HepG2 (cell line): ENCODE measurements at regions not wholly inside any gene's neighbourhood (a gene's known extent, or its start where the extent isn't known, plus 50 kb on each side); places are given as distances from the start of the nearest gene placed in this dataset.

Experiments used
- ATAC-seq: fragments of 200-7000 bp; cut with Tn5 transposase; 3 replicates; pipeline ENCODE4 v1.9.1; 2020; ENCODE audit warnings: mild to moderate bottlenecking, moderate library complexity
- BruUV-seq: library from RNA; stranded (reverse); fragments of 400-500 nt; replicated peaks from 2 replicates; lab custom pipeline; 2021; lab: Mats Ljungman, UMichigan
- CTCF ChIA-PET: fragments of 300-600 bp; formaldehyde crosslinking; extraction: SDS; loops from one replicate; lab custom pipeline; 2021; ENCODE audit warnings: low total read pairs, inconsistent platforms, low intra/inter-chr PET ratio; lab: Yijun Ruan, JAX
- POLR2A ChIA-PET: fragments of 350-600 bp; sonication (Branson Sonifier 250); formaldehyde crosslinking; loops from one replicate; lab custom pipeline; 2020; ENCODE audit warnings: antibody characterized with exemption, inconsistent platforms; lab: Yijun Ruan, JAX
- DNase-seq: peaks from one replicate; pipeline ENCODE4 v3.0.0-alpha.2; 2015; ENCODE audit warnings: low spot score
- FAIRE-seq: peaks from 3 replicates; lab custom pipeline; 2011; peaks lifted over from hg19 to GRCh38; lab: Jason Lieb, UNC
- H2AFZ ChIP-seq: one replicate; pipeline ENCODE4 v1.6.1; 2011; ENCODE audit warnings: low read length, inconsistent platforms
- H3K27ac ChIP-seq: fragments of 300-600 bp; 3 replicates; pipeline ENCODE4 v1.8.0; 2011; ENCODE audit warnings: mixed run types, mild to moderate bottlenecking, mixed read lengths, low read length, inconsistent platforms; ENCODE audit not compliant: insufficient read depth; ENCODE audit errors: extremely low read length
- H3K27me3 ChIP-seq, 2 experiments: fragments of 200-600 bp in 1 of 2; 2 replicates in 1 of 2; 3 replicates in 1 of 2; pipeline versions ENCODE4 v1.6.0 to v1.8.0; 2011; ENCODE audit warnings: low read length in 2 of 2, mild to moderate bottlenecking in 2 of 2, moderate library complexity in 2 of 2, inconsistent platforms in 1 of 2; ENCODE audit not compliant: insufficient read depth in 2 of 2, control insufficient read depth in 1 of 2
- H3K36me3 ChIP-seq, 2 experiments: fragments of 200-600 bp in 1 of 2; replicated peaks in 1 of 2; 2 replicates in 1 of 2; 3 replicates in 1 of 2; pipeline versions ENCODE4 v1.5.1 to v1.8.0; 2011; ENCODE audit warnings: low read length in 2 of 2, inconsistent platforms in 1 of 2; ENCODE audit not compliant: insufficient read depth in 2 of 2, control insufficient read depth in 1 of 2
- H3K4me1 ChIP-seq: 2 replicates; pipeline ENCODE4 v1.5.1; 2012; ENCODE audit warnings: low read length, inconsistent platforms; ENCODE audit not compliant: insufficient read depth
- H3K4me2 ChIP-seq: 2 replicates; pipeline ENCODE4 v1.6.0; 2011; ENCODE audit warnings: low read depth, low read length, inconsistent platforms
- H3K4me3 ChIP-seq, 3 experiments: fragments of 200-600 bp in 1 of 3; sonication (generic), shearing (Covaris generic) in 1 of 3; replicated peaks in 1 of 3; 2 replicates each; pipeline ENCODE4 v1.5.1; 2011 to 2016; ENCODE audit warnings: low read length in 3 of 3, inconsistent platforms in 2 of 3, low read depth in 2 of 3, mild to moderate bottlenecking in 2 of 3, control low read depth in 1 of 3, mixed read lengths in 1 of 3; ENCODE audit not compliant: insufficient read depth in 1 of 3
- H3K79me2 ChIP-seq: one replicate; pipeline ENCODE4 v1.6.1; 2011; ENCODE audit warnings: low read length, inconsistent platforms; ENCODE audit not compliant: insufficient read depth
- H3K9ac ChIP-seq: 2 replicates; pipeline ENCODE4 v1.6.0; 2011; ENCODE audit warnings: mild to moderate bottlenecking, low read depth, low read length, inconsistent platforms; ENCODE audit not compliant: insufficient read depth
- H3K9me3 ChIP-seq: 2 replicates; pipeline ENCODE4 v1.5.1; 2012; ENCODE audit warnings: mild to moderate bottlenecking, low read length
- H4K20me1 ChIP-seq: 2 replicates; pipeline ENCODE4 v1.6.0; 2011; ENCODE audit warnings: inconsistent platforms, mild to moderate bottlenecking, low read length, moderate library complexity; ENCODE audit not compliant: insufficient read depth
- ARNT ChIP-seq: fragments of 450-650 bp; IDR thresholded peaks from 2 replicates; pipeline ENCODE4 v1.6.1; 2017
- CTCF ChIP-seq: sonication (generic); formaldehyde crosslinking; IDR thresholded peaks from 2 replicates; pipeline ENCODE4 v1.5.0; 2020; ENCODE audit warnings: mild to moderate bottlenecking, missing genetic modification reagents, moderate library complexity
- ETV5 ChIP-seq: IDR thresholded peaks from 2 replicates; pipeline ENCODE4 v1.6.1; 2018; ENCODE audit warnings: missing biosample characterization, missing genetic modification reagents, inconsistent platforms, borderline replicate concordance
- MED1 ChIP-seq: sonication (generic); formaldehyde crosslinking; IDR thresholded peaks from 2 replicates; pipeline ENCODE4 v1.4.0; 2020; ENCODE audit warnings: missing genetic modification reagents
- PLRG1 ChIP-seq: fragments of 450-650 bp; conservative IDR thresholded peaks from 2 replicates; pipeline ENCODE4 v1.6.1; 2016
- XRCC5 ChIP-seq: fragments of 200-400 bp; formaldehyde crosslinking; optimal IDR thresholded peaks from 2 replicates; pipeline ENCODE3; 2017; ENCODE audit warnings: mild to moderate bottlenecking, low read length
- ZFAT ChIP-seq: sonication (generic); formaldehyde crosslinking; conservative IDR thresholded peaks from 2 replicates; pipeline ENCODE4 v1.8.1; 2023; ENCODE audit warnings: missing genetic modification reagents, inconsistent platforms
- ZHX2 ChIP-seq, 2 experiments: sonication (generic) in 1 of 2; formaldehyde crosslinking in 1 of 2; IDR thresholded peaks; 2 replicates each; pipeline versions ENCODE4 v1.6.1 to v1.9.0; 2014 to 2022; ENCODE audit warnings: antibody characterized with exemption in 1 of 2, borderline replicate concordance in 1 of 2, inconsistent platforms in 1 of 2, low read depth in 1 of 2, missing genetic modification reagents in 1 of 2
- ZNF33A ChIP-seq: sonication (generic); formaldehyde crosslinking; IDR thresholded peaks from 2 replicates; pipeline ENCODE4 v1.5.1; 2020; ENCODE audit warnings: missing genetic modification reagents, mild to moderate bottlenecking, moderate library complexity, borderline replicate concordance
- WGBS: methylation state at CpG from one replicate; pipeline ENCODE4 v1.1.6; 2017; ENCODE audit warnings: low lambda C conversion rate; 5-methylcytosine and 5-hydroxymethylcytosine counted together
- in situ Hi-C: cut with HindIII; loops from 2 replicates; pipeline ENCODE4 v1.10.0; 2017; ENCODE audit warnings: low pct_unique_long_range_greater_than_20kb; ENCODE audit not compliant: extremely low pct_ligation_motif_present
- intact Hi-C: fragments of 100-400 bp; cut with micrococcal nuclease; formaldehyde crosslinking; loops from one replicate; pipeline ENCODE4 v1.10.0; 2022; ENCODE audit not compliant: unreplicated experiment

- ATAC-seq = peak; percentile 68
- WGBS = 52% methylated on average over 1 of the region's 1 CpG
- TF ChIP-seq ARNT (no peak), XRCC5 (no peak), ZFAT (no peak), ZHX2 (IDR thresholded peaks at IDR 0.05; ENCODE audit: low read depth) (no peak), ZHX2 (CRISPR knock-in tag; IDR thresholded peaks at IDR 0.05; ENCODE audit: borderline replicate concordance) (no peak), MED1 (CRISPR knock-in tag) (no peak), CTCF (CRISPR knock-in tag) (peak; percentile 19), ETV5 (CRISPR knock-in tag) (no peak), ZNF33A (CRISPR knock-in tag) (no peak), PLRG1 (no peak)
- TF ChIP-seq, all 625 proteins: peak for 1
- no peak overlapping the region for H3K27ac ChIP-seq
- H4K20me1 ChIP-seq = no peaks in the 10 kb centered on the region
- H3K4me3 ChIP-seq = no peak overlapping the region
- no peaks in the 10 kb centered on the region for H3K36me3 ChIP-seq
- H3K4me1 ChIP-seq = no peaks in the 10 kb centered on the region
- no peak overlapping the region for H3K4me2 ChIP-seq
- in situ Hi-C loops = loop anchor here (5.0 kb wide), 1 partner anchor 882 kb away; no protein-coding TSS in a partner anchor
- H3K79me2 ChIP-seq = no peaks in the 10 kb centered on the region
- DNase-seq = no peak
- H2AFZ ChIP-seq = no peak overlapping the region
- H3K9ac ChIP-seq = no peak overlapping the region
- FAIRE-seq = no peak
- intact Hi-C loops = no loop called here
- ChIA-PET POLR2A (no interaction called here), CTCF (interaction anchor here (3.9 kb wide), 1 partner anchor 880 kb away, joined by 21 read pairs; no protein-coding TSS in a partner anchor)
- BruUV-seq = no TSS peak
- H3K27me3 ChIP-seq = no peaks in the 10 kb centered on the region
- no peaks in the 10 kb centered on the region for H3K9me3 ChIP-seq
Observed at GRCh38 chr7:70855373-70855772, 276.6 kb upstream of the GALNT17 start.
